NCI-H2107 treated with DMSO at 0.1 percent for 48 hours (cell line): ENCODE measurements at regions not wholly inside any gene's neighbourhood (a gene's known extent, or its start where the extent isn't known, plus 50 kb on each side); places are given as distances from the start of the nearest gene placed in this dataset.
A peak's percentile ranks its signal among the peaks of the same experiment; 100 is the strongest.
"Not testable (repeated sequence)": the region's sequence is repeated elsewhere in the genome, so short reads cannot be mapped to it uniquely, and the experiment has no call there.

ENCODE experiments used
- DNase-seq: peaks from one replicate; lab custom pipeline; 2025; ENCODE audit not compliant: unreplicated experiment; lab: John Stamatoyannopoulos, UW

DNA sequence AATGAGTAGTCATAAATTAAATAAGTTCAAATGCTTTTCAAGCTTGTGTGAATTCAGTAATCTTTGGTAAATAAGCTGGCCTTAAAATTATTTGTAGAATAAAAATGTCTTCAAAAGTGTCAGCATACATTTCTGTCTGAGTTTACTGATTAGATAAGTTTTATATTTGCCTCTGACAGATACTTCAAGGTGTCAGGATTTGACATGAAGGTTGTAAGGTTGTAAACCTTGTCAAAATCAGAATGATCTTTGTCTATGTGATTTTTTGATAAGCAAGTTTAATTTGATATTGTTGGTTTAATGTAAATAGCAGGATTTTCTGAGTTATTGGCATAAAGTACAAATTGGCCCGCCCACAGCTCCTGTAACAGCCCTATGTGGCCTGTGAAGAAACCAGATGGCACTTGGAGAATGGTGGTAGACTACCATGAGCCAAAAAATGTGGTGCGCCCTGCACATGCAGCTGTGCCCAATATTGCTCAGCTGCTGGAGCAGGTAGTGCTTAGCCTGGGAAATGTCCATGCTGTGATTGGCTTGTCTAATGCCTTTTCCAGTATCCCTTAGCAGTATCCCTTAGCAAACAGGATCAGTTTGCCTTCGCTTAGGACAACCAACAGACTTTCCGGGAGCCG is 188.0 kb upstream of the SPHKAP start:
- no peak for DNase-seq

DNA sequence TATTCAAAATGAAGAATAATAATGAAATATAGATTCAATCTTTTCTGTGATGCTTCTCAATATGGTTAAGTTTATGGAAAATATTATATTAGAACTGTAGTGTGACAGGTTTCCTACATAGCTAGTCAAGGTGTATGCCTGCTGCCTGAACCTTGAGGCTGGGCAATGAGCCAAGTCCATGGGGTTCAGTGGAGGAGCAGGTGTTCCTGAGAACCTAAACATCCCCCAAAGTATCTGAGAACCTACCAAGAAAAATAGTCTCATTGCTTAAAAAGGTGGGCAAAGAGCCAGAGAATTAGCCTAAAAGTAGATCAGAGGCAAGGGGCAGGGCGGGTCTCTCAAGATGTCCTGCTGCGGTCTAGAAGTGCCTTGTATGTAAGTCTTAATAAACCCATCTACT is 185.9 kb upstream of the SPHKAP start:
- DNase-seq = peak; percentile 43

DNA sequence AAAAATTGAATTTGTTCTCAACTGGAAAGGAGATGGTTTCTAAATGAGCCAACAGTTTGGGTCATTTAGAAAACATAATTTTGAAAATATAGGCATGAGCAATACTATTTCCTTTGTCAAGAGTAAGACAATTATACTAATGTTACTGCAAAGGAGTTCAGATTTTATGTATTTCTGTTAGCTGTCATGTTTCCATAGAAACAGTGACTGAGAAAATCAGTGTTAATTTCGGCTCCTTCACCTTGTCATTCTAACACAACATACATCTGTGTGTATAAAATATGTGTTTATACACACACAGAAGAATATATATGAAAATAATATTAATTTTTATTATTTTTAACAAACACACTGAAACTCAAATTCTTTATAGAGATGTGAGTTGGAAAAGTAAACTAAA is 178.0 kb upstream of the SPHKAP start:
- DNase-seq = no peak

GRCh38 chr2:228355897-228356296 is 174.4 kb upstream of the SPHKAP start:
- no peak for DNase-seq

GRCh38 chr2:228352980-228353379 is 171.5 kb upstream of the SPHKAP start:
- DNase-seq = not testable (repeated sequence)

DNA sequence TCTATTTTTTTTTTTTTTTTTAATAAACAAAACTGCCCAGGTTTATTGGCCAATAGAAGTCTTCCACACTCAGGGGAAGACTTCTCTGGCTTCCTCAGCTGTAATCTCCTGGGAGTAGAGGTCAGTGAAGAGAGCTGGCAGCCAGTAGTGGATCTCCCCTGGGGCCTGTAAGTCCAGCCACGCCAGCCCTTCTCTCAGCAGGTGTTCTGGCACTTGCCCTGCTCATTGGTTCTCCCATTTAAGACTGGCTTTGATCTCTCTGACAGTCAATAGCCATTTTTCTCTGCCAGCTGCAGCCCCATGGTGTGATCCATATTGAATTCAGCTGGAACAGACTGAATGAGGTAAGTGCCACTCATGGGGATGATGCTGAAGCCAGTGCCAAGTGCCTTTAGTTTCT is 170.6 kb upstream of the SPHKAP start:
- DNase-seq = peak; percentile 45

GRCh38 chr2:228348516-228349064 is 167.1 kb upstream of the SPHKAP start:
- no peak for DNase-seq

GRCh38 chr2:228344531-228344930 is 163.0 kb upstream of the SPHKAP start:
- no peak for DNase-seq

GRCh38 chr2:228339525-228339924 is 158.0 kb upstream of the SPHKAP start:
- no peak for DNase-seq

DNA sequence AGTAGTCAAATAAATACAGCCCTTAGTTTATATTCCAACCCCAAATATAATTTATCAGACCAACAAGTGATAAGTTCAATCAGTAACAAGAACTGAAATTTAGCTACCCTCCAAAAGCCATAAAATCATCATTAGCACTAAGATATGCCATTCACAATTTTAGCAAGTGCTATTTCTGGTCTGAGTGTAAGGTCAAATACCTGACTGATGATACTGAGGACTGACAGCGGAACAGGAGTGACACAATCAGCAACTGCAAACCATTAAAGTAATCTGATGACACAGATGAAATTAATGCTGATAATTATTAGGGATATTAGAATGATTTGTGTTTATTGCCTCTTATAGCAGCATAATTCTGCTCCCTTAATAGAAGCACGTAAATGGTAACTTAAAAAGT is 152.7 kb upstream of the SPHKAP start:
- DNase-seq = no peak

GRCh38 chr2:228329282-228329681 is 147.8 kb upstream of the SPHKAP start:
- no peak for DNase-seq

DNA sequence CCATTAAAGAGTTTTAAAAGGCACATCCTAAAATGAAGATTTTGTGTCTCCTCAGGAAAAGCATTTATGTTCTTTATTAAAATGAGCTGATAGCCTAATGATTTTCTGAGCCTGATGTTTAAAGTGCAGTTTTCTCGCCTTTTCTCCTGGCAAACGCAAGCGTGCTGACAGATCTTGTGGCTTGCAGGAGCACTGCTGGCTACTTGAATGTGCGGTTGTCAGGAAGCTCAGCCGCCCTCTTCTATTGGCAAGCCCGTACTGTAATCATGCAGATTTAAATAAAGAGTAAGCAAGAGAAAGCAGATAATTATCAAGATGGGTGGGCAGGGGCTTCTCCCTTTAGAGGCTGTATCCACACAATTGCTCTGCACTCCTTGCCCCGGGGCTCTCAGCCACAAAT is 139.5 kb upstream of the SPHKAP start:
- no peak for DNase-seq

GRCh38 chr2:228318218-228318617 is 136.7 kb upstream of the SPHKAP start:
- peak; percentile 1 for DNase-seq

- no peak for DNase-seq
Measured at GRCh38 chr2:228312172-228312571, 130.7 kb upstream of the SPHKAP start.

GRCh38 chr2:228303960-228304359 is 122.5 kb upstream of the SPHKAP start:
- no peak for DNase-seq

GRCh38 chr2:228283491-228284171 is 102.1 kb upstream of the SPHKAP start:
- DNase-seq = peak; percentile 9

DNA sequence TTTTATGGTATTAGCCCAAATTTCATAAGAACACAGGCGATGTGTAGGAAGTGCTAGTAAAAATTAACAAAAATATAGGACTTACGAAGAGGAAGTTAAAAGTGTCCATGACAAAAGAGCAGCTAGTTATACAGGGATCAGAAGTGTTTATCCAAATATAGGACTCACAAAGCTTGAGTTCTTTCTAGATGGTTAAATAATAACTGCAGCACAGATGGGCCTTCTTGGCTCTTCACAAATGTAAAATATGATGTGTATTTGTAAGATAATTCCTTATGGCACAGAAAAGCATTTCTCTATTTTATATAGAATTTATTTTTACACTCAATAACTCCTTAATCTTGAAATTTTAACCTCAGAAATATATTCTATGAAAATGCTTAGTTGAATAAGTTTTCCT is 100.9 kb upstream of the SPHKAP start:
- DNase-seq = no peak

DNA sequence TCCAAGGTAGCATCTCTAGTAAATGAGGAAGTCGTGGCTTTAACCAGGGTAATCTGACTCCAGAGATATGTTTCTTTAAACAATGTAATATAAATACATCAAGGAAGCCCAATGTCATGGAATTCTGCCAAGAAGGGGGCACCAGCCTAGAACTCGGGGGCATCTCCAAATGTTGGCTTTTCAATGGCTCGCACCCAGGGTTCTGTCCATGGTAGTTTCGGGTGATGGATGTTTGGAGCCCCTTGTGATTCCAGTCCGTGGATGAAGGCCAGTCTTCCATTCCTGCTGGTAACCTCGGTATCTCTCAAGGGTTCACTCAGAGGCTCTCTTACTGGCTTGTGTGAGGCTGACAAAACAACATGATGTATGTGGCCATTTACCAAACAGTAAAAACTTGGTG is 91.7 kb upstream of the SPHKAP start:
- no peak for DNase-seq

DNA sequence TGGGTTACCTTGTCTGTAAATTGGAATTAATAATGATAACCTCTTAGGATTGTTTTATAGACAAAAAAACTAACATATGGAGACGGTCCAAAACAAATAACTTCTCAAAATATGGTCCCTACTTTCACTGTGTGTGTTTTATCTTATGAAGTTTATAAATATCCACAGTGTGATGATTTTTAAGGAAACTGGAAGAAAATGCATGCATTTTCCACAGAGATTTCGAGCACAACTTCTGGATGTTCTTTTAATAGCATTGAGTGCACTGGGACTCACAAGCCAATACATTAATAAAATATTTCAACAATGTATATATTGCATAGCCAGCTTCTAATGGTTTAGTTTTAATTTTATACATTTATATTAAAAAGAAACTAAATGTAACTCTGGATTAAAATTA is 87.9 kb upstream of the SPHKAP start:
- DNase-seq = no peak

GRCh38 chr2:228268756-228269155 is 87.3 kb upstream of the SPHKAP start:
- peak; percentile 80 for DNase-seq

- no peak for DNase-seq
Measured at GRCh38 chr2:228268301-228268700, 86.8 kb upstream of the SPHKAP start.

DNA sequence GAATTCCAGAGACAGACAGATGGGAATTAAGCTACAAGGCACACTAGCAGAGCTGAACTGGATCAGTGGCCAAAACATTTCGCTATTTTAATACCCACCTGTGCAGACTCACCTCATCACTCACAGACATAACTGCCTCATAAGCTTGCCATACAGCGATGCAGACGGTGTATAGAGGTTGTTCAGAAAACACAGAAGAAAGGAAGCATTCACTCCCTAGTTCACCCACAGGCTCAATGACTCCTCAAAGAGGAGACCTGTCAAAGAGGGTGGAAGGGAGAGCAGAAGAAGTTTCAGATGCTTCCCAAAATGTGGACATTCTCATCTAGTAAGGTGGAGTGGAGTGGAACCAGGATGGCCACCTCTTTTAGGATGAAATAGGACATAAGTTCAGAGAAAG is 81.7 kb upstream of the SPHKAP start:
- no peak for DNase-seq

DNA sequence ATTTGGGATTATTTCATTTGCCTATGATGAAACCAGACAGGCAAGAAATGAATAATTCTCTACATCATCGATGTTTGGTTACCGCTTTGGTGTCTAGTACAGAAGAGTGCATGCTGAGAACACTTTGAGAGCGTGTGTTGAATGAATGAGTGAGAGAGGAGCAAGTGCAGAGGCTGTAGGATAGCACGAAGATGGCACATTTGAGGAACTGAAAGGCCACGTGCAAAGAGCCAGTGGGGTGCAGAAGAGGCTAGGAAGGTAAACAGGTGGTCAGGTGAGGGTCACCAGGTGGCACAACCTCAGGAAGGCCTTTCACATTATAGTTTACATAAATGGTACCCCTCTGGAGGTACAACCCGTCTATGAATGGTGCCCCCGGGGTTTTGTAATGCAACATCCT is 80.1 kb upstream of the SPHKAP start:
- DNase-seq = no peak
